OCI-LY3 (cell line): ENCODE measurements at regions not wholly inside any gene's neighbourhood (a gene's known extent, or its start where the extent isn't known, plus 50 kb on each side); places are given as distances from the start of the nearest gene placed in this dataset.

Experiments
- EZH2phosphoT487 ChIP-seq: fragments of 200-600 bp; shearing (Covaris generic); IDR thresholded peaks from 2 replicates; pipeline ENCODE4 v1.6.1; 2018; ENCODE audit warnings: antibody characterized with exemption, mixed run types, low read depth
- TF ChIP-seq, protein P1 (sequence below): fragments of 200-600, 300-600 bp; sonication (generic); IDR thresholded peaks from 2 replicates; pipeline ENCODE4 v1.5.1; 2014; ENCODE audit warnings: antibody characterized with exemption, low read length, low read depth

- TF ChIP-seq, protein P1, sequence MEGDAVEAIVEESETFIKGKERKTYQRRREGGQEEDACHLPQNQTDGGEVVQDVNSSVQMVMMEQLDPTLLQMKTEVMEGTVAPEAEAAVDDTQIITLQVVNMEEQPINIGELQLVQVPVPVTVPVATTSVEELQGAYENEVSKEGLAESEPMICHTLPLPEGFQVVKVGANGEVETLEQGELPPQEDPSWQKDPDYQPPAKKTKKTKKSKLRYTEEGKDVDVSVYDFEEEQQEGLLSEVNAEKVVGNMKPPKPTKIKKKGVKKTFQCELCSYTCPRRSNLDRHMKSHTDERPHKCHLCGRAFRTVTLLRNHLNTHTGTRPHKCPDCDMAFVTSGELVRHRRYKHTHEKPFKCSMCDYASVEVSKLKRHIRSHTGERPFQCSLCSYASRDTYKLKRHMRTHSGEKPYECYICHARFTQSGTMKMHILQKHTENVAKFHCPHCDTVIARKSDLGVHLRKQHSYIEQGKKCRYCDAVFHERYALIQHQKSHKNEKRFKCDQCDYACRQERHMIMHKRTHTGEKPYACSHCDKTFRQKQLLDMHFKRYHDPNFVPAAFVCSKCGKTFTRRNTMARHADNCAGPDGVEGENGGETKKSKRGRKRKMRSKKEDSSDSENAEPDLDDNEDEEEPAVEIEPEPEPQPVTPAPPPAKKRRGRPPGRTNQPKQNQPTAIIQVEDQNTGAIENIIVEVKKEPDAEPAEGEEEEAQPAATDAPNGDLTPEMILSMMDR: no peak
- TF ChIP-seq EZH2phosphoT487: no peak
These were observed 103.4 kb upstream of the TIAM1 start for GRCh38 chr21:31447505-31447904.
